ENCODE measurements at regions not wholly inside any gene's neighbourhood (a gene's known extent, or its start where the extent isn't known, plus 50 kb on each side); places are given as distances from the start of the nearest gene placed in this dataset.
"Not testable (repeated sequence)": the region's sequence is repeated elsewhere in the genome, so short reads cannot be mapped to it uniquely, and the experiment has no call there.

GRCh38 chr2:181737302-181737701, 57.0 kb upstream of the NEUROD1 start:
- DNase-seq: not testable (repeated sequence)

GRCh38 chr2:181738074-181738473, 57.8 kb upstream of the NEUROD1 start:
- no peak for DNase-seq

GRCh38 chr2:181738563-181738962, 58.2 kb upstream of the NEUROD1 start:
- DNase-seq: no peak

- no peak for DNase-seq
Observed at GRCh38 chr2:181741756-181742155, 61.4 kb upstream of the NEUROD1 start.

GRCh38 chr2:181742361-181742760, 62.0 kb upstream of the NEUROD1 start:
- DNase-seq: no peak

GRCh38 chr2:181742922-181743722, 62.8 kb upstream of the NEUROD1 start:
- DNase-seq: peak; percentile 29 to 49

GRCh38 chr2:181743723-181744031, 63.4 kb upstream of the NEUROD1 start:
- DNase-seq: no peak

GRCh38 chr2:181745796-181746540, 65.7 kb upstream of the NEUROD1 start:
- no peak for DNase-seq

GRCh38 chr2:181746844-181747243, 66.5 kb upstream of the NEUROD1 start:
- DNase-seq: no peak

- DNase-seq: no peak
Observed at GRCh38 chr2:181750305-181750704, 70.0 kb upstream of the NEUROD1 start.

GRCh38 chr2:181751266-181752030, 71.1 kb upstream of the NEUROD1 start:
- DNase-seq: no peak

- no peak for DNase-seq
Observed at GRCh38 chr2:181752301-181752700, 72.0 kb upstream of the NEUROD1 start.

GRCh38 chr2:181753686-181754085, 73.4 kb upstream of the NEUROD1 start:
- DNase-seq: no peak

GRCh38 chr2:181754105-181754504, 73.8 kb upstream of the NEUROD1 start:
- DNase-seq: no peak

- DNase-seq: no peak
Observed at GRCh38 chr2:181755181-181755580, 74.9 kb upstream of the NEUROD1 start.

GRCh38 chr2:181760521-181760920, 80.2 kb upstream of the NEUROD1 start:
- DNase-seq: no peak

GRCh38 chr2:181761175-181761574, 80.9 kb upstream of the NEUROD1 start:
- no peak for DNase-seq

- no peak for DNase-seq
Observed at GRCh38 chr2:181762000-181762399, 81.7 kb upstream of the NEUROD1 start.

- no peak for DNase-seq
Observed at GRCh38 chr2:181762848-181763247, 82.5 kb upstream of the NEUROD1 start.

GRCh38 chr2:181763423-181763822, 83.1 kb upstream of the NEUROD1 start:
- DNase-seq: no peak

- DNase-seq: no peak
Observed at GRCh38 chr2:181764095-181764963, 84.0 kb upstream of the NEUROD1 start.

GRCh38 chr2:181766129-181766528, 85.8 kb upstream of the NEUROD1 start:
- DNase-seq: no peak
